GM23338 (cell line): ENCODE measurements at regions not wholly inside any gene's neighbourhood (a gene's known extent, or its start where the extent isn't known, plus 50 kb on each side); places are given as distances from the start of the nearest gene placed in this dataset.

Source experiments
- ATAC-seq: fragments of 200-7000 bp; cut with Tn5 transposase; 3 replicates; pipeline ENCODE4 v1.9.1; 2020
- DNase-seq: peaks from one replicate; pipeline ENCODE4 v3.0.0-alpha.2; 2015; ENCODE audit warnings: low spot score
- H2AFZ ChIP-seq: fragments of 200-600 bp; sonication (generic); 2 replicates; pipeline ENCODE4 v1.8.0; 2016; ENCODE audit warnings: antibody characterized with exemption, mild to moderate bottlenecking, moderate library complexity
- H3F3A ChIP-seq: fragments of 200-600 bp; sonication (generic); replicated peaks from 2 replicates; pipeline ENCODE4 v1.8.0; 2017; ENCODE audit warnings: antibody characterized with exemption, mixed run types, low read depth
- H3K27ac ChIP-seq: fragments of 200-600 bp; sonication (generic); 2 replicates; pipeline ENCODE4 v1.6.1; 2016; ENCODE audit warnings: low read depth
- H3K27me3 ChIP-seq: fragments of 200-600 bp; sonication (generic); 2 replicates; pipeline ENCODE4 v1.8.0; 2016; ENCODE audit warnings: mild to moderate bottlenecking, mixed run types, moderate library complexity; ENCODE audit not compliant: insufficient read depth
- H3K36me3 ChIP-seq: fragments of 200-600 bp; sonication (generic); 2 replicates; pipeline ENCODE4 v1.8.0; 2016; ENCODE audit warnings: mild to moderate bottlenecking; ENCODE audit not compliant: insufficient read depth
- H3K4me1 ChIP-seq: fragments of 200-600 bp; sonication (generic); 2 replicates; pipeline ENCODE4 v1.8.0; 2016; ENCODE audit warnings: mild to moderate bottlenecking, moderate library complexity; ENCODE audit not compliant: insufficient read depth
- H3K4me2 ChIP-seq: fragments of 200-600 bp; sonication (generic); 2 replicates; pipeline ENCODE4 v1.7.1; 2017; ENCODE audit warnings: mixed run types
- H3K4me3 ChIP-seq: fragments of 200-600 bp; sonication (generic); 2 replicates; pipeline ENCODE4 v1.6.1; 2016; ENCODE audit warnings: mixed run types
- H3K79me2 ChIP-seq: fragments of 200-600 bp; sonication (generic); replicated peaks from 2 replicates; pipeline ENCODE4 v1.8.0; 2017; ENCODE audit warnings: mild to moderate bottlenecking; ENCODE audit not compliant: insufficient read depth
- H3K9me2 ChIP-seq: fragments of 200-600 bp; sonication (generic); 2 replicates; pipeline ENCODE4 v1.8.0; 2017; ENCODE audit not compliant: insufficient read depth
- H4K20me1 ChIP-seq: fragments of 200-600 bp; sonication (generic); replicated peaks from 2 replicates; pipeline ENCODE4 v1.8.0; 2017; ENCODE audit warnings: mild to moderate bottlenecking; ENCODE audit not compliant: insufficient read depth
- H3K27ac Mint-ChIP-seq: 2 replicates; pipeline ENCODE4 v1.8.0; 2020; ENCODE audit warnings: inconsistent platforms, mild to moderate bottlenecking, moderate library complexity, mixed read lengths
- H3K27me3 Mint-ChIP-seq: 3 replicates; pipeline ENCODE4 v1.8.0; 2022; ENCODE audit warnings: low read depth, mild to moderate bottlenecking, moderate library complexity, mixed read lengths, inconsistent platforms; ENCODE audit not compliant: insufficient read depth, poor library complexity
- H3K36me3 Mint-ChIP-seq: 3 replicates; pipeline ENCODE4 v1.8.0; 2021; ENCODE audit warnings: low read depth, mild to moderate bottlenecking, inconsistent platforms, moderate library complexity, mixed read lengths
- H3K4me1 Mint-ChIP-seq: 3 replicates; pipeline ENCODE4 v1.8.0; 2020; ENCODE audit warnings: mild to moderate bottlenecking, inconsistent platforms, mixed read lengths
- H3K4me3 Mint-ChIP-seq: 3 replicates; pipeline ENCODE4 v1.8.0; 2021; ENCODE audit warnings: moderate library complexity, mild to moderate bottlenecking, inconsistent platforms, mixed read lengths
- H3K9me3 Mint-ChIP-seq: 3 replicates; pipeline ENCODE4 v1.8.0; 2020; ENCODE audit warnings: moderate library complexity, mild to moderate bottlenecking, inconsistent platforms, mixed read lengths
- CREB1 ChIP-seq: fragments of 250-450 bp; sonication (Bioruptor Pico); IDR thresholded peaks from 2 replicates; pipeline ENCODE4 v1.5.0; 2020; ENCODE audit warnings: low read depth, mild to moderate bottlenecking, moderate library complexity
- EZH2 ChIP-seq: fragments of 200-600 bp; sonication (generic); IDR thresholded peaks from one replicate; pipeline ENCODE4 v1.8.0; 2017; ENCODE audit warnings: antibody characterized with exemption, mild to moderate bottlenecking, low read depth; ENCODE audit not compliant: unreplicated experiment
- ZNF114 ChIP-seq: fragments of 250-450 bp; sonication (Bioruptor Pico); IDR thresholded peaks from 2 replicates; pipeline ENCODE4 v1.5.0; 2020; ENCODE audit warnings: mild to moderate bottlenecking, moderate library complexity
- TF ChIP-seq, protein P1 (sequence below): fragments of 250-450 bp; sonication (Bioruptor Pico); IDR thresholded peaks from 2 replicates; pipeline ENCODE4 v1.5.0; 2020; ENCODE audit warnings: mild to moderate bottlenecking, moderate library complexity
- TF ChIP-seq, protein P2 (sequence below): IDR thresholded peaks from 2 replicates; pipeline ENCODE4 v1.6.1; 2016; ENCODE audit warnings: antibody characterized with exemption
- TF ChIP-seq, protein P3 (sequence below), 2 experiments: fragments of 200-600 bp in 1 of 2; sonication (generic) in 1 of 2; conservative IDR thresholded peaks; 2 replicates each; pipeline versions ENCODE4 v1.5.1 to v1.6.1; 2016 to 2017; ENCODE audit warnings: antibody characterized with exemption in 2 of 2, low read depth in 2 of 2, mild to moderate bottlenecking in 2 of 2, moderate library complexity in 1 of 2
- TF ChIP-seq, protein P4 (sequence below): IDR thresholded peaks from one replicate; pipeline ENCODE4 v1.6.1; 2018; ENCODE audit warnings: antibody characterized with exemption; ENCODE audit not compliant: unreplicated experiment

DNA sequence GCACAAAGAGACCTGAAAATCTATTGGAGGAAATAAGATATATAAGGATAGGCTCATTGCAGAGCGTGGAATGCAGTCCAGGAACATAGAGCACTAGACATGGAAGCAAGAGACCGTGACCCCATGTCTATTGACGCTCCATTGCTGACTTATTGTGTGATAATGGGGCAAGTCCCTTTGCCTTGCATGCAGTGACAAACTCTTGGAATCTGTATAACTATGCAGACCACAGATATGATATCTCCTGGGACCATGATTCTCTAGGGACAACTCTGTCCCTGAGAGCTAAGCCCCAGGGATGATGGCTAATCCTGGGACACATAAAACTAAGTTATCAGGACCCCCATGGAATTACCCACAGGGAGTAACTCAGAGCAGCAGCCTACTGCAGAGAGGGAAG is 73.1 kb upstream of the PRDX6 start (continued):
- TF ChIP-seq, protein P1, sequence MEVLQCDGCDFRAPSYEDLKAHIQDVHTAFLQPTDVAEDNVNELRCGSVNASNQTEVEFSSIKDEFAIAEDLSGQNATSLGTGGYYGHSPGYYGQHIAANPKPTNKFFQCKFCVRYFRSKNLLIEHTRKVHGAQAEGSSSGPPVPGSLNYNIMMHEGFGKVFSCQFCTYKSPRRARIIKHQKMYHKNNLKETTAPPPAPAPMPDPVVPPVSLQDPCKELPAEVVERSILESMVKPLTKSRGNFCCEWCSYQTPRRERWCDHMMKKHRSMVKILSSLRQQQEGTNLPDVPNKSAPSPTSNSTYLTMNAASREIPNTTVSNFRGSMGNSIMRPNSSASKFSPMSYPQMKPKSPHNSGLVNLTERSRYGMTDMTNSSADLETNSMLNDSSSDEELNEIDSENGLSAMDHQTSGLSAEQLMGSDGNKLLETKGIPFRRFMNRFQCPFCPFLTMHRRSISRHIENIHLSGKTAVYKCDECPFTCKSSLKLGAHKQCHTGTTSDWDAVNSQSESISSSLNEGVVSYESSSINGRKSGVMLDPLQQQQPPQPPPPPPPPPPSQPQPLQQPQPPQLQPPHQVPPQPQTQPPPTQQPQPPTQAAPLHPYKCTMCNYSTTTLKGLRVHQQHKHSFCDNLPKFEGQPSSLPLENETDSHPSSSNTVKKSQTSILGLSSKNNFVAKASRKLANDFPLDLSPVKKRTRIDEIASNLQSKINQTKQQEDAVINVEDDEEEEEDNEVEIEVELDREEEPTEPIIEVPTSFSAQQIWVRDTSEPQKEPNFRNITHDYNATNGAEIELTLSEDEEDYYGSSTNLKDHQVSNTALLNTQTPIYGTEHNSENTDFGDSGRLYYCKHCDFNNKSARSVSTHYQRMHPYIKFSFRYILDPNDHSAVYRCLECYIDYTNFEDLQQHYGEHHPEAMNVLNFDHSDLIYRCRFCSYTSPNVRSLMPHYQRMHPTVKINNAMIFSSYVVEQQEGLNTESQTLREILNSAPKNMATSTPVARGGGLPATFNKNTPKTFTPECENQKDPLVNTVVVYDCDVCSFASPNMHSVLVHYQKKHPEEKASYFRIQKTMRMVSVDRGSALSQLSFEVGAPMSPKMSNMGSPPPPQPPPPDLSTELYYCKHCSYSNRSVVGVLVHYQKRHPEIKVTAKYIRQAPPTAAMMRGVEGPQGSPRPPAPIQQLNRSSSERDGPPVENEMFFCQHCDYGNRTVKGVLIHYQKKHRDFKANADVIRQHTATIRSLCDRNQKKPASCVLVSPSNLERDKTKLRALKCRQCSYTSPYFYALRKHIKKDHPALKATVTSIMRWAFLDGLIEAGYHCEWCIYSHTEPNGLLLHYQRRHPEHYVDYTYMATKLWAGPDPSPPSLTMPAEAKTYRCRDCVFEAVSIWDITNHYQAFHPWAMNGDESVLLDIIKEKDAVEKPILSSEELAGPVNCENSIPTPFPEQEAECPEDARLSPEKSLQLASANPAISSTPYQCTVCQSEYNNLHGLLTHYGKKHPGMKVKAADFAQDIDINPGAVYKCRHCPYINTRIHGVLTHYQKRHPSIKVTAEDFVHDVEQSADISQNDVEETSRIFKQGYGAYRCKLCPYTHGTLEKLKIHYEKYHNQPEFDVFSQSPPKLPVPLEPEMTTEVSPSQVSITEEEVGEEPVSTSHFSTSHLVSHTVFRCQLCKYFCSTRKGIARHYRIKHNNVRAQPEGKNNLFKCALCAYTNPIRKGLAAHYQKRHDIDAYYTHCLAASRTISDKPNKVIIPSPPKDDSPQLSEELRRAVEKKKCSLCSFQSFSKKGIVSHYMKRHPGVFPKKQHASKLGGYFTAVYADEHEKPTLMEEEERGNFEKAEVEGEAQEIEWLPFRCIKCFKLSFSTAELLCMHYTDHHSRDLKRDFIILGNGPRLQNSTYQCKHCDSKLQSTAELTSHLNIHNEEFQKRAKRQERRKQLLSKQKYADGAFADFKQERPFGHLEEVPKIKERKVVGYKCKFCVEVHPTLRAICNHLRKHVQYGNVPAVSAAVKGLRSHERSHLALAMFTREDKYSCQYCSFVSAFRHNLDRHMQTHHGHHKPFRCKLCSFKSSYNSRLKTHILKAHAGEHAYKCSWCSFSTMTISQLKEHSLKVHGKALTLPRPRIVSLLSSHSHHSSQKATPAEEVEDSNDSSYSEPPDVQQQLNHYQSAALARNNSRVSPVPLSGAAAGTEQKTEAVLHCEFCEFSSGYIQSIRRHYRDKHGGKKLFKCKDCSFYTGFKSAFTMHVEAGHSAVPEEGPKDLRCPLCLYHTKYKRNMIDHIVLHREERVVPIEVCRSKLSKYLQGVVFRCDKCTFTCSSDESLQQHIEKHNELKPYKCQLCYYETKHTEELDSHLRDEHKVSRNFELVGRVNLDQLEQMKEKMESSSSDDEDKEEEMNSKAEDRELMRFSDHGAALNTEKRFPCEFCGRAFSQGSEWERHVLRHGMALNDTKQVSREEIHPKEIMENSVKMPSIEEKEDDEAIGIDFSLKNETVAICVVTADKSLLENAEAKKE (CRISPR knock-in tag), result no peak
- TF ChIP-seq, protein P2, sequence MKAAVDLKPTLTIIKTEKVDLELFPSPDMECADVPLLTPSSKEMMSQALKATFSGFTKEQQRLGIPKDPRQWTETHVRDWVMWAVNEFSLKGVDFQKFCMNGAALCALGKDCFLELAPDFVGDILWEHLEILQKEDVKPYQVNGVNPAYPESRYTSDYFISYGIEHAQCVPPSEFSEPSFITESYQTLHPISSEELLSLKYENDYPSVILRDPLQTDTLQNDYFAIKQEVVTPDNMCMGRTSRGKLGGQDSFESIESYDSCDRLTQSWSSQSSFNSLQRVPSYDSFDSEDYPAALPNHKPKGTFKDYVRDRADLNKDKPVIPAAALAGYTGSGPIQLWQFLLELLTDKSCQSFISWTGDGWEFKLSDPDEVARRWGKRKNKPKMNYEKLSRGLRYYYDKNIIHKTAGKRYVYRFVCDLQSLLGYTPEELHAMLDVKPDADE, result no peak
- TF ChIP-seq, protein P3, sequence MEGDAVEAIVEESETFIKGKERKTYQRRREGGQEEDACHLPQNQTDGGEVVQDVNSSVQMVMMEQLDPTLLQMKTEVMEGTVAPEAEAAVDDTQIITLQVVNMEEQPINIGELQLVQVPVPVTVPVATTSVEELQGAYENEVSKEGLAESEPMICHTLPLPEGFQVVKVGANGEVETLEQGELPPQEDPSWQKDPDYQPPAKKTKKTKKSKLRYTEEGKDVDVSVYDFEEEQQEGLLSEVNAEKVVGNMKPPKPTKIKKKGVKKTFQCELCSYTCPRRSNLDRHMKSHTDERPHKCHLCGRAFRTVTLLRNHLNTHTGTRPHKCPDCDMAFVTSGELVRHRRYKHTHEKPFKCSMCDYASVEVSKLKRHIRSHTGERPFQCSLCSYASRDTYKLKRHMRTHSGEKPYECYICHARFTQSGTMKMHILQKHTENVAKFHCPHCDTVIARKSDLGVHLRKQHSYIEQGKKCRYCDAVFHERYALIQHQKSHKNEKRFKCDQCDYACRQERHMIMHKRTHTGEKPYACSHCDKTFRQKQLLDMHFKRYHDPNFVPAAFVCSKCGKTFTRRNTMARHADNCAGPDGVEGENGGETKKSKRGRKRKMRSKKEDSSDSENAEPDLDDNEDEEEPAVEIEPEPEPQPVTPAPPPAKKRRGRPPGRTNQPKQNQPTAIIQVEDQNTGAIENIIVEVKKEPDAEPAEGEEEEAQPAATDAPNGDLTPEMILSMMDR (conservative IDR thresholded peaks at IDR 0.05; ENCODE audit: low read depth in 2 of 2), result no peak

DNA sequence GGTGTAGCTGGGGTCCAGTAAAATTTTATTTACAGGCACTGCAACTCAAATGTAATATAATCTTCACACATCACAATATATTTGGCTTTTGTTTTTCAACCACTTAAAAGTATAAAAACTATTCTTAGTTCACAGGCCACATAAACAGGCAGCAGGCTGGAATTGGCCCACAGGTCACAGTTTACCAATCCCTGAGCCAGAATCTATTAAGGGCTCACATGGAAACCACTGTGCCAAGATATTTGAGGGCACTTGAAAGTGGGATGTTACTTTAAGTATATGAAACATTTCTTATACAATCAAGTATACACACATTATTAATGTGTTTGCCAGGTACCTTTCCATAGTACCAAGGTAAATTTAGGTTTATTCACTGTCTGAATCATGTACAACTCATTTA is 71.9 kb upstream of the PRDX6 start:
- ATAC-seq, result no peak
- no peak overlapping the region for H3K27ac ChIP-seq

More for the DNA sequence above, 71.9 kb upstream of the PRDX6 start:
- H4K20me1 ChIP-seq, result peaks cover 3% of the 10 kb centered on the region; the same call in 1 of the 2 replicates
- no peak for DNase-seq
- H3K9me2 ChIP-seq, result 0 out of 2 replicates have a peak, but pooled peaks cover 7% of the 10 kb centered on the region
- no peak for TF ChIP-seq EZH2
- TF ChIP-seq, protein P4, sequence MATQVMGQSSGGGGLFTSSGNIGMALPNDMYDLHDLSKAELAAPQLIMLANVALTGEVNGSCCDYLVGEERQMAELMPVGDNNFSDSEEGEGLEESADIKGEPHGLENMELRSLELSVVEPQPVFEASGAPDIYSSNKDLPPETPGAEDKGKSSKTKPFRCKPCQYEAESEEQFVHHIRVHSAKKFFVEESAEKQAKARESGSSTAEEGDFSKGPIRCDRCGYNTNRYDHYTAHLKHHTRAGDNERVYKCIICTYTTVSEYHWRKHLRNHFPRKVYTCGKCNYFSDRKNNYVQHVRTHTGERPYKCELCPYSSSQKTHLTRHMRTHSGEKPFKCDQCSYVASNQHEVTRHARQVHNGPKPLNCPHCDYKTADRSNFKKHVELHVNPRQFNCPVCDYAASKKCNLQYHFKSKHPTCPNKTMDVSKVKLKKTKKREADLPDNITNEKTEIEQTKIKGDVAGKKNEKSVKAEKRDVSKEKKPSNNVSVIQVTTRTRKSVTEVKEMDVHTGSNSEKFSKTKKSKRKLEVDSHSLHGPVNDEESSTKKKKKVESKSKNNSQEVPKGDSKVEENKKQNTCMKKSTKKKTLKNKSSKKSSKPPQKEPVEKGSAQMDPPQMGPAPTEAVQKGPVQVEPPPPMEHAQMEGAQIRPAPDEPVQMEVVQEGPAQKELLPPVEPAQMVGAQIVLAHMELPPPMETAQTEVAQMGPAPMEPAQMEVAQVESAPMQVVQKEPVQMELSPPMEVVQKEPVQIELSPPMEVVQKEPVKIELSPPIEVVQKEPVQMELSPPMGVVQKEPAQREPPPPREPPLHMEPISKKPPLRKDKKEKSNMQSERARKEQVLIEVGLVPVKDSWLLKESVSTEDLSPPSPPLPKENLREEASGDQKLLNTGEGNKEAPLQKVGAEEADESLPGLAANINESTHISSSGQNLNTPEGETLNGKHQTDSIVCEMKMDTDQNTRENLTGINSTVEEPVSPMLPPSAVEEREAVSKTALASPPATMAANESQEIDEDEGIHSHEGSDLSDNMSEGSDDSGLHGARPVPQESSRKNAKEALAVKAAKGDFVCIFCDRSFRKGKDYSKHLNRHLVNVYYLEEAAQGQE, result no peak
- TF ChIP-seq CREB1 (CRISPR knock-in tag), result no peak
- no peak for TF ChIP-seq ZNF114
- no peaks in the 10 kb centered on the region for H3K36me3 Mint-ChIP-seq
- no peak overlapping the region for H3K4me3 ChIP-seq
- no peak overlapping the region for H3K27ac Mint-ChIP-seq
- H3K27me3 ChIP-seq, result no peaks in the 10 kb centered on the region
- no peaks in the 10 kb centered on the region for H3K36me3 ChIP-seq
- H3K79me2 ChIP-seq, result no peaks in the 10 kb centered on the region
- H3F3A ChIP-seq, result no peaks in the 10 kb centered on the region
- H3K27me3 Mint-ChIP-seq, result peaks cover 2% of the 10 kb centered on the region
- H2AFZ ChIP-seq, result no peak overlapping the region
- peaks cover 7% of the 10 kb centered on the region for H3K4me1 ChIP-seq
- H3K4me1 Mint-ChIP-seq, result peaks cover 16% of the 10 kb centered on the region
- no peaks in the 10 kb centered on the region for H3K9me3 Mint-ChIP-seq
- H3K4me2 ChIP-seq, result no peak overlapping the region
- no peak overlapping the region for H3K4me3 Mint-ChIP-seq
